ENCODE measurements at regions not wholly inside any gene's neighbourhood (a gene's known extent, or its start where the extent isn't known, plus 50 kb on each side); places are given as distances from the start of the nearest gene placed in this dataset.

- H3K27me3 ChIP-seq (ENCODE audit: low read depth): no peaks in the 10 kb centered on the region
- no peaks in the 10 kb centered on the region for H3K36me3 ChIP-seq
- TF ChIP-seq, protein P1, sequence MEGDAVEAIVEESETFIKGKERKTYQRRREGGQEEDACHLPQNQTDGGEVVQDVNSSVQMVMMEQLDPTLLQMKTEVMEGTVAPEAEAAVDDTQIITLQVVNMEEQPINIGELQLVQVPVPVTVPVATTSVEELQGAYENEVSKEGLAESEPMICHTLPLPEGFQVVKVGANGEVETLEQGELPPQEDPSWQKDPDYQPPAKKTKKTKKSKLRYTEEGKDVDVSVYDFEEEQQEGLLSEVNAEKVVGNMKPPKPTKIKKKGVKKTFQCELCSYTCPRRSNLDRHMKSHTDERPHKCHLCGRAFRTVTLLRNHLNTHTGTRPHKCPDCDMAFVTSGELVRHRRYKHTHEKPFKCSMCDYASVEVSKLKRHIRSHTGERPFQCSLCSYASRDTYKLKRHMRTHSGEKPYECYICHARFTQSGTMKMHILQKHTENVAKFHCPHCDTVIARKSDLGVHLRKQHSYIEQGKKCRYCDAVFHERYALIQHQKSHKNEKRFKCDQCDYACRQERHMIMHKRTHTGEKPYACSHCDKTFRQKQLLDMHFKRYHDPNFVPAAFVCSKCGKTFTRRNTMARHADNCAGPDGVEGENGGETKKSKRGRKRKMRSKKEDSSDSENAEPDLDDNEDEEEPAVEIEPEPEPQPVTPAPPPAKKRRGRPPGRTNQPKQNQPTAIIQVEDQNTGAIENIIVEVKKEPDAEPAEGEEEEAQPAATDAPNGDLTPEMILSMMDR (IDR thresholded peaks at IDR 0.05): no peak
- DNase-seq (no peak), ATAC-seq (no peak)
- H3K9me3 ChIP-seq: no peaks in the 10 kb centered on the region
- no peak overlapping the region for H3K4me3 ChIP-seq
- H3K27ac ChIP-seq: no peak overlapping the region
- H3K4me1 ChIP-seq: no peaks in the 10 kb centered on the region
- intact Hi-C loops (cut with DNase I): no loop called here
Measured at GRCh38 chr18:30492552-30493129, 549.9 kb downstream of the DSC3 start.

GRCh38 chr18:30491815-30492551 lies 550.6 kb downstream of the DSC3 start:
- H3K4me1 ChIP-seq: no peaks in the 10 kb centered on the region
- no peaks in the 10 kb centered on the region for H3K27me3 ChIP-seq (ENCODE audit: low read depth)
- ATAC-seq (no peak), DNase-seq (no peak)
- H3K9me3 ChIP-seq: no peaks in the 10 kb centered on the region
- H3K36me3 ChIP-seq: no peaks in the 10 kb centered on the region
- no peak overlapping the region for H3K4me3 ChIP-seq
- TF ChIP-seq, protein P1 (IDR thresholded peaks at IDR 0.05): no peak
- H3K27ac ChIP-seq: no peak overlapping the region
- intact Hi-C loops (cut with DNase I): no loop called here

- Histone ChIP-seq H3K36me3 (no peaks in the 10 kb centered on the region), H3K27me3 (ENCODE audit: low read depth) (no peaks in the 10 kb centered on the region), H3K27ac (no peak overlapping the region), H3K4me1 (no peaks in the 10 kb centered on the region), H3K9me3 (no peaks in the 10 kb centered on the region), H3K4me3 (no peak overlapping the region)
- ATAC-seq (no peak), DNase-seq (no peak)
- TF ChIP-seq, protein P1 (IDR thresholded peaks at IDR 0.05): no peak
- intact Hi-C loops (cut with DNase I): no loop called here
Measured at GRCh38 chr18:30489890-30490643, 552.5 kb downstream of the DSC3 start.

DNA sequence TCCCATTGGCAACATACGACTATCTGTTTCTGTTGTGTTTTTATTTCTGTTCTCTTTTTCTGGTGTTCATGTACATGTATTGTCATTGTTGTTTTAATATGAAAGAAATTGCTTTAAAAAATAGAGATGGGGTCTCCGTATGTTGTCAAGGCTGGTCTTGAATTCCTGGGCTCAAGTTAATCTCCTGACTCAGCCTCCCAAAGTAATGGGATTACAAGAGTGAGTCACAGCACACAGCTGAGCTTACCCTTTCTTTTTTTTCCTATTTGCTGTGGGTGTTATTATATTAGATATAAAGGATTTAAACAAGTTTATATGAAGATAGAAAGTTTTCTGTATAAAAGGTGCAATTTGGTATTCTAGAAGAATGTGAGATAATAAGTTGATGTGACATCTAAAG lies 554.6 kb downstream of the DSC3 start:
- H3K27me3 ChIP-seq (ENCODE audit: low read depth): no peaks in the 10 kb centered on the region
- no peak for DNase-seq
- intact Hi-C loops (cut with DNase I): no loop called here
- no peaks in the 10 kb centered on the region for H3K9me3 ChIP-seq
- TF ChIP-seq, protein P1 (IDR thresholded peaks at IDR 0.05): no peak
- H3K36me3 ChIP-seq: no peaks in the 10 kb centered on the region
- no peaks in the 10 kb centered on the region for H3K4me1 ChIP-seq
- no peak overlapping the region for H3K27ac ChIP-seq
- ATAC-seq: no peak
- no peak overlapping the region for H3K4me3 ChIP-seq

DNA sequence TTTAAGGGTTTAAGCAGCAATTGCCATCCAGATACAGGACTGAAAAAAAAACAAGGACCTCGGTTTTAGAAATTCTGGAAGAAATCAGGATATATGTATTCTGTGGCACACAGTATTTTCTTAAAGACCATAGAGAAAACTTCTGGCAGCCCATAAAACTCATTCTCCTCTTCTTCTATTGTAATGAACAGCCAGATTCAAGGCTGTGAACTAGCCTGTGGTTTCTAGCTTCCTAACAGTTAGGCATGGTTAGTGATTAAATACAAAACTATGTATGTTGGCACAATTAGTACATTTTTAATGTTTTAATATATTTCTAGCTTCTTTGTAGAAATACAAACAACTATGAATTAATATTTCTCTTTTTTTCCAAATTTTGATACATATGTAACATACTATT lies 555.7 kb downstream of the DSC3 start:
- no peak for ATAC-seq
- H3K4me3 ChIP-seq: no peak overlapping the region
- no peaks in the 10 kb centered on the region for H3K9me3 ChIP-seq
- no peaks in the 10 kb centered on the region for H3K36me3 ChIP-seq
- DNase-seq: no peak
- H3K4me1 ChIP-seq: no peaks in the 10 kb centered on the region
- TF ChIP-seq, protein P1 (IDR thresholded peaks at IDR 0.05): no peak
- intact Hi-C loops (cut with DNase I): no loop called here
- H3K27ac ChIP-seq: no peak overlapping the region
- H3K27me3 ChIP-seq (ENCODE audit: low read depth): no peaks in the 10 kb centered on the region

Data from lower lobe of right lung (tissue), 2 donors.